ELR (cell line): ENCODE measurements at regions not wholly inside any gene's neighbourhood (a gene's known extent, or its start where the extent isn't known, plus 50 kb on each side); places are given as distances from the start of the nearest gene placed in this dataset.
A peak's percentile ranks its signal among the peaks of the same experiment; 100 is the strongest.
"Not testable (repeated sequence)": the region's sequence is repeated elsewhere in the genome, so short reads cannot be mapped to it uniquely, and the experiment has no call there.

Experiments used
- DNase-seq: peaks from one replicate; pipeline ENCODE4 v3.0.0-alpha.2; 2015; ENCODE audit warnings: low read depth

GRCh38 chr2:182638667-182639066 is 77.4 kb upstream of the DNAJC10 start:
- no peak for DNase-seq

- DNase-seq, result no peak
These were observed 76.1 kb upstream of the DNAJC10 start for GRCh38 chr2:182639971-182640370.

- DNase-seq, result peak; percentile 74
These were observed 73.7 kb upstream of the DNAJC10 start for GRCh38 chr2:182642328-182642727.

- no peak for DNase-seq
These were observed 69.1 kb upstream of the DNAJC10 start for GRCh38 chr2:182646763-182647498.

- no peak for DNase-seq
These were observed 68.6 kb upstream of the DNAJC10 start for GRCh38 chr2:182647499-182647787.

GRCh38 chr2:182649316-182649715 is 66.7 kb upstream of the DNAJC10 start:
- peak; percentile 66 for DNase-seq

- peak; percentile 76 for DNase-seq
These were observed 65.4 kb upstream of the DNAJC10 start for GRCh38 chr2:182650704-182651103.

GRCh38 chr2:182652326-182652725 is 63.7 kb upstream of the DNAJC10 start:
- peak; percentile 23 for DNase-seq

- no peak for DNase-seq
These were observed 60.3 kb upstream of the DNAJC10 start for GRCh38 chr2:182655750-182656149.

- DNase-seq, result no peak
These were observed 51.8 kb upstream of the DNAJC10 start for GRCh38 chr2:182664212-182664611.

GRCh38 chr2:182665500-182665899 is 50.6 kb upstream of the DNAJC10 start:
- DNase-seq, result not testable (repeated sequence)
